22Rv1 (cell line): ENCODE measurements at regions not wholly inside any gene's neighbourhood (a gene's known extent, or its start where the extent isn't known, plus 50 kb on each side); places are given as distances from the start of the nearest gene placed in this dataset.

Experiments used
- H3K27ac ChIP-seq: fragments of 450-650 bp; 2 replicates; pipeline ENCODE4 v1.5.1; 2017
- CTCF ChIP-seq: fragments of 450-650 bp; IDR thresholded peaks from 2 replicates; pipeline ENCODE4 v1.5.1; 2017; ENCODE audit warnings: mild to moderate bottlenecking
- ZFX ChIP-seq: fragments of 450-650 bp; IDR thresholded peaks from 2 replicates; pipeline ENCODE4 v1.6.1; 2017; ENCODE audit warnings: antibody characterized with exemption, borderline replicate concordance

- TF ChIP-seq ZFX (no peak), CTCF (no peak)
- H3K27ac ChIP-seq, result no peak overlapping the region
These were observed 102.6 kb upstream of the ABI3BP start for GRCh38 chr3:101095693-101096430.

- TF ChIP-seq CTCF (no peak), ZFX (no peak)
- H3K27ac ChIP-seq, result no peak overlapping the region
These were observed 98.3 kb upstream of the ABI3BP start for GRCh38 chr3:101091489-101091888.

- H3K27ac ChIP-seq, result no peak overlapping the region
- TF ChIP-seq ZFX, result no peak
- no peak for TF ChIP-seq CTCF
These were observed 92.5 kb upstream of the ABI3BP start for GRCh38 chr3:101085752-101086151.

- H3K27ac ChIP-seq, result no peak overlapping the region
- TF ChIP-seq ZFX (no peak), CTCF (no peak)
These were observed 91.2 kb upstream of the ABI3BP start for GRCh38 chr3:101084404-101084803.

GRCh38 chr3:101081999-101082398, 88.8 kb upstream of the ABI3BP start:
- TF ChIP-seq ZFX, result no peak
- TF ChIP-seq CTCF, result no peak
- no peak overlapping the region for H3K27ac ChIP-seq

- H3K27ac ChIP-seq, result no peak overlapping the region
- TF ChIP-seq CTCF (no peak), ZFX (no peak)
These were observed 88.2 kb upstream of the ABI3BP start for GRCh38 chr3:101081446-101081845.

GRCh38 chr3:101077361-101078011, 84.3 kb upstream of the ABI3BP start:
- no peak overlapping the region for H3K27ac ChIP-seq
- TF ChIP-seq CTCF (no peak), ZFX (no peak)
